ENCODE measurements at regions not wholly inside any gene's neighbourhood (a gene's known extent, or its start where the extent isn't known, plus 50 kb on each side); places are given as distances from the start of the nearest gene placed in this dataset.
A peak's percentile ranks its signal among the peaks of the same experiment; 100 is the strongest.

GRCh38 chr6:156719720-156720563 lies 57.2 kb upstream of the ARID1B start:
- ChIA-PET CTCF (interaction anchor here (1.1 kb wide), 1 partner anchor 9 kb away, joined by 3 read pairs; no protein-coding TSS in a partner anchor), POLR2A (interaction anchor here (0.9 to 3.0 kb wide), 5 partner anchors 9 to 60 kb away, joined by 3 to 18 read pairs (median 7); partner anchors contain the start of gene ARID1B)
- FAIRE-seq: no peak
- H3K4me2 ChIP-seq: peak overlapping the region; percentile 71
- peak overlapping the region; percentile 89 to 95 for H3K27ac ChIP-seq
- H3K4me1 ChIP-seq: peaks cover 33% of the 10 kb centered on the region
- WGBS (ENCODE audit: missing lambda C conversion rate): 8% methylated on average over 24 of the region's 50 CpGs
- peak; percentile 43 to 95 for DNase-seq (ENCODE audit: low read depth in 1 of 2, low spot score in 1 of 2)
- no peaks in the 10 kb centered on the region for H3K9me3 ChIP-seq
- H3K4me3 ChIP-seq: peak overlapping the region; percentile 30
- peak; percentile 93 to 95 for ATAC-seq
- TF ChIP-seq RNF2 (IDR thresholded peaks at IDR 0.05; ENCODE audit: borderline replicate concordance, low read depth): no peak
- no peak for TF ChIP-seq NR3C1 (IDR thresholded peaks at IDR 0.05)
- TF ChIP-seq, protein P1, sequence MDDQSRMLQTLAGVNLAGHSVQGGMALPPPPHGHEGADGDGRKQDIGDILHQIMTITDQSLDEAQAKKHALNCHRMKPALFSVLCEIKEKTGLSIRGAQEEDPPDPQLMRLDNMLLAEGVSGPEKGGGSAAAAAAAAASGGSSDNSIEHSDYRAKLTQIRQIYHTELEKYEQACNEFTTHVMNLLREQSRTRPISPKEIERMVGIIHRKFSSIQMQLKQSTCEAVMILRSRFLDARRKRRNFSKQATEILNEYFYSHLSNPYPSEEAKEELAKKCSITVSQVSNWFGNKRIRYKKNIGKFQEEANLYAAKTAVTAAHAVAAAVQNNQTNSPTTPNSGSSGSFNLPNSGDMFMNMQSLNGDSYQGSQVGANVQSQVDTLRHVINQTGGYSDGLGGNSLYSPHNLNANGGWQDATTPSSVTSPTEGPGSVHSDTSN (IDR thresholded peaks at IDR 0.05): no peak
- TF ChIP-seq EHF (CRISPR knock-in tag; IDR thresholded peaks at IDR 0.05): no peak
- no peak for TF ChIP-seq HMGXB4 (CRISPR knock-in tag; IDR thresholded peaks at IDR 0.05; ENCODE audit: borderline replicate concordance)
- no peak for TF ChIP-seq ATOH8 (CRISPR knock-in tag; IDR thresholded peaks at IDR 0.05; ENCODE audit: low read depth)
- TF ChIP-seq, protein P2, sequence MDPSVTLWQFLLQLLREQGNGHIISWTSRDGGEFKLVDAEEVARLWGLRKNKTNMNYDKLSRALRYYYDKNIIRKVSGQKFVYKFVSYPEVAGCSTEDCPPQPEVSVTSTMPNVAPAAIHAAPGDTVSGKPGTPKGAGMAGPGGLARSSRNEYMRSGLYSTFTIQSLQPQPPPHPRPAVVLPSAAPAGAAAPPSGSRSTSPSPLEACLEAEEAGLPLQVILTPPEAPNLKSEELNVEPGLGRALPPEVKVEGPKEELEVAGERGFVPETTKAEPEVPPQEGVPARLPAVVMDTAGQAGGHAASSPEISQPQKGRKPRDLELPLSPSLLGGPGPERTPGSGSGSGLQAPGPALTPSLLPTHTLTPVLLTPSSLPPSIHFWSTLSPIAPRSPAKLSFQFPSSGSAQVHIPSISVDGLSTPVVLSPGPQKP (IDR thresholded peaks at IDR 0.05; ENCODE audit: low read depth, low read length): no peak
- TF ChIP-seq HOXB5 (CRISPR knock-in tag; IDR thresholded peaks at IDR 0.05): no peak
- TF ChIP-seq MAX (IDR thresholded peaks at IDR 0.05): peak; percentile 84
- TF ChIP-seq ZFP36 (IDR thresholded peaks at IDR 0.05; ENCODE audit: borderline replicate concordance, partially characterized antibody): no peak
- TF ChIP-seq KDM1A (IDR thresholded peaks at IDR 0.05; ENCODE audit: low read depth): no peak
- no peak for TF ChIP-seq RCOR1 (IDR thresholded peaks at IDR 0.05; ENCODE audit: low read depth, low read length)
- TF ChIP-seq POLR2A (IDR thresholded peaks at IDR 0.05; ENCODE audit: low read length): 0 out of 2 replicates have a peak, but pooled peaks have one; percentile 34
- no peak for TF ChIP-seq BHLHE40 (IDR thresholded peaks at IDR 0.05; ENCODE audit: low read depth, low read length)
- TF ChIP-seq ZSCAN20 (CRISPR knock-in tag; IDR thresholded peaks at IDR 0.05): no peak
- peak; percentile 37 for TF ChIP-seq CHD2 (IDR thresholded peaks at IDR 0.05; ENCODE audit: low read length, partially characterized antibody)
- no peak for TF ChIP-seq PHF8 (IDR thresholded peaks at IDR 0.05; ENCODE audit: borderline replicate concordance, low read depth)
- peak; percentile 7 to 38; a peak in 3 of 5 replicates for TF ChIP-seq RAD21 (conservative IDR thresholded peaks at IDR 0.05 in 1 of 2, IDR thresholded peaks at IDR 0.05 in 1 of 2)
- TF ChIP-seq, protein P3, sequence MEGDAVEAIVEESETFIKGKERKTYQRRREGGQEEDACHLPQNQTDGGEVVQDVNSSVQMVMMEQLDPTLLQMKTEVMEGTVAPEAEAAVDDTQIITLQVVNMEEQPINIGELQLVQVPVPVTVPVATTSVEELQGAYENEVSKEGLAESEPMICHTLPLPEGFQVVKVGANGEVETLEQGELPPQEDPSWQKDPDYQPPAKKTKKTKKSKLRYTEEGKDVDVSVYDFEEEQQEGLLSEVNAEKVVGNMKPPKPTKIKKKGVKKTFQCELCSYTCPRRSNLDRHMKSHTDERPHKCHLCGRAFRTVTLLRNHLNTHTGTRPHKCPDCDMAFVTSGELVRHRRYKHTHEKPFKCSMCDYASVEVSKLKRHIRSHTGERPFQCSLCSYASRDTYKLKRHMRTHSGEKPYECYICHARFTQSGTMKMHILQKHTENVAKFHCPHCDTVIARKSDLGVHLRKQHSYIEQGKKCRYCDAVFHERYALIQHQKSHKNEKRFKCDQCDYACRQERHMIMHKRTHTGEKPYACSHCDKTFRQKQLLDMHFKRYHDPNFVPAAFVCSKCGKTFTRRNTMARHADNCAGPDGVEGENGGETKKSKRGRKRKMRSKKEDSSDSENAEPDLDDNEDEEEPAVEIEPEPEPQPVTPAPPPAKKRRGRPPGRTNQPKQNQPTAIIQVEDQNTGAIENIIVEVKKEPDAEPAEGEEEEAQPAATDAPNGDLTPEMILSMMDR (IDR thresholded peaks at IDR 0.05): no peak
- peak; percentile 72; the same call in 1 of the 2 replicates for TF ChIP-seq E2F6 (IDR thresholded peaks at IDR 0.05; ENCODE audit: borderline replicate concordance, low read depth)
- TF ChIP-seq HOXA7 (CRISPR knock-in tag; IDR thresholded peaks at IDR 0.05): no peak
- TF ChIP-seq CBX2 (IDR thresholded peaks at IDR 0.05; ENCODE audit: borderline replicate concordance, low read depth): no peak
- peak; percentile 44 for TF ChIP-seq MAFK (IDR thresholded peaks at IDR 0.05; ENCODE audit: partially characterized antibody)
- no peak for TF ChIP-seq USF2 (IDR thresholded peaks at IDR 0.05)
- TF ChIP-seq FOSB (CRISPR knock-in tag; IDR thresholded peaks at IDR 0.05): no peak
- TF ChIP-seq SMC3 (IDR thresholded peaks at IDR 0.05): peak; percentile 32; the same call in 2 of the 3 replicates
- TF ChIP-seq JUN (IDR thresholded peaks at IDR 0.05): peak; percentile 51 to 81; a peak in 2 of 5 replicates
- peak; percentile 41 to 79; a peak in 3 of 5 replicates for TF ChIP-seq EP300 (IDR thresholded peaks at IDR 0.05)
- no peak for TF ChIP-seq RFX5 (IDR thresholded peaks at IDR 0.05)
- TF ChIP-seq GATA3 (IDR thresholded peaks at IDR 0.05; ENCODE audit: borderline replicate concordance): 0 out of 2 replicates have a peak, but pooled peaks have one; percentile 43
- no peak for TF ChIP-seq NFE2L2 (conservative IDR thresholded peaks at IDR 0.05; ENCODE audit: low read length)

Measured in A549 (cell line).